Progenitor cell of endocrine pancreas (in vitro differentiated cells): ENCODE measurements at regions not wholly inside any gene's neighbourhood (a gene's known extent, or its start where the extent isn't known, plus 50 kb on each side); places are given as distances from the start of the nearest gene placed in this dataset.

Source experiments
- DNase-seq: peaks from one replicate; pipeline ENCODE4 v3.0.0; 2021; ENCODE audit warnings: low spot score; ENCODE audit not compliant: unreplicated experiment
- H3K27ac Mint-ChIP-seq: 2 replicates; pipeline ENCODE4 v1.8.0; 2021; ENCODE audit warnings: mild to moderate bottlenecking, moderate library complexity, mixed read lengths
- H3K27me3 Mint-ChIP-seq: 2 replicates; pipeline ENCODE4 v1.8.0; 2021; ENCODE audit warnings: mixed read lengths
- H3K36me3 Mint-ChIP-seq: 2 replicates; pipeline ENCODE4 v1.8.0; 2022; ENCODE audit warnings: mixed read lengths; ENCODE audit not compliant: insufficient read depth
- H3K4me1 Mint-ChIP-seq: 2 replicates; pipeline ENCODE4 v1.8.0; 2021; ENCODE audit warnings: low read depth, mixed read lengths
- H3K4me3 Mint-ChIP-seq: 2 replicates; pipeline ENCODE4 v1.8.0; 2021; ENCODE audit warnings: low read depth, mild to moderate bottlenecking, moderate library complexity, mixed read lengths
- H3K9me3 Mint-ChIP-seq: 2 replicates; pipeline ENCODE4 v1.8.0; 2021; ENCODE audit warnings: low read depth, mixed read lengths
- TF ChIP-seq, protein P1 (sequence below): fragments of 200-600 bp; sonication (generic); IDR thresholded peaks from one replicate; pipeline ENCODE4 v1.5.0; 2021; ENCODE audit warnings: antibody characterized with exemption, mild to moderate bottlenecking; ENCODE audit not compliant: unreplicated experiment

- Mint-ChIP-seq H3K27ac (peak overlapping the region; percentile 94), H3K9me3 (no peaks in the 10 kb centered on the region), H3K4me3 (no peak overlapping the region), H3K4me1 (peaks cover 22% of the 10 kb centered on the region), H3K27me3 (no peaks in the 10 kb centered on the region), H3K36me3 (no peaks in the 10 kb centered on the region)
- TF ChIP-seq, protein P1, sequence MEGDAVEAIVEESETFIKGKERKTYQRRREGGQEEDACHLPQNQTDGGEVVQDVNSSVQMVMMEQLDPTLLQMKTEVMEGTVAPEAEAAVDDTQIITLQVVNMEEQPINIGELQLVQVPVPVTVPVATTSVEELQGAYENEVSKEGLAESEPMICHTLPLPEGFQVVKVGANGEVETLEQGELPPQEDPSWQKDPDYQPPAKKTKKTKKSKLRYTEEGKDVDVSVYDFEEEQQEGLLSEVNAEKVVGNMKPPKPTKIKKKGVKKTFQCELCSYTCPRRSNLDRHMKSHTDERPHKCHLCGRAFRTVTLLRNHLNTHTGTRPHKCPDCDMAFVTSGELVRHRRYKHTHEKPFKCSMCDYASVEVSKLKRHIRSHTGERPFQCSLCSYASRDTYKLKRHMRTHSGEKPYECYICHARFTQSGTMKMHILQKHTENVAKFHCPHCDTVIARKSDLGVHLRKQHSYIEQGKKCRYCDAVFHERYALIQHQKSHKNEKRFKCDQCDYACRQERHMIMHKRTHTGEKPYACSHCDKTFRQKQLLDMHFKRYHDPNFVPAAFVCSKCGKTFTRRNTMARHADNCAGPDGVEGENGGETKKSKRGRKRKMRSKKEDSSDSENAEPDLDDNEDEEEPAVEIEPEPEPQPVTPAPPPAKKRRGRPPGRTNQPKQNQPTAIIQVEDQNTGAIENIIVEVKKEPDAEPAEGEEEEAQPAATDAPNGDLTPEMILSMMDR = no peak
- DNase-seq = peak; percentile 10
Observed at GRCh38 chr16:72371307-72372086, 199.5 kb upstream of the PMFBP1 start.

DNA sequence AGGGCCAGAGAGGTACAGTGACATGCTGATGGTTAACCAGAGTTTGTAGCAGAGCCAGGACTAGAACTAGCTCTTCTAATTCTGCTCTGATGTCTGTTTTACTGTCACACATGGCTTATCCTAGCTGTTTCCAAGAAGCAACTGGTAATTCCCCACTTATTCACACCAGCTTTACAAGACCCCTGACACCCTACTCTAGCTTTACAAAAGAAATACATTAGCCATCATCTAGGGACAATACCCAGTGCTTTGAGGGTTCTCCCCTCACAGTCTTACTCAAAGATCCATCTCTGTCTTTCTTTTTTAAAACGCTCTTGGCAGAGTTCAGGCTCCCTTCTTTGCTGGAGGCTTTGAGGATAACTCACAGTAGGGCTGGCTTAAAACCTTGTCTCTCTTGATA, 197.3 kb upstream of the PMFBP1 start:
- DNase-seq = no peak
- Mint-ChIP-seq H3K27ac (peak overlapping the region; percentile 12), H3K27me3 (no peaks in the 10 kb centered on the region), H3K4me1 (peaks cover 22% of the 10 kb centered on the region), H3K36me3 (peaks cover 3% of the 10 kb centered on the region), H3K9me3 (peaks cover 2% of the 10 kb centered on the region), H3K4me3 (no peak overlapping the region)
- TF ChIP-seq, protein P1 = no peak

GRCh38 chr16:72367851-72368250, 195.9 kb upstream of the PMFBP1 start:
- Mint-ChIP-seq H3K4me1 (peaks cover 25% of the 10 kb centered on the region), H3K27ac (no peak overlapping the region), H3K36me3 (peaks cover 3% of the 10 kb centered on the region), H3K4me3 (no peak overlapping the region), H3K27me3 (no peaks in the 10 kb centered on the region), H3K9me3 (peaks cover 2% of the 10 kb centered on the region)
- DNase-seq = no peak
- TF ChIP-seq, protein P1 = no peak

DNA sequence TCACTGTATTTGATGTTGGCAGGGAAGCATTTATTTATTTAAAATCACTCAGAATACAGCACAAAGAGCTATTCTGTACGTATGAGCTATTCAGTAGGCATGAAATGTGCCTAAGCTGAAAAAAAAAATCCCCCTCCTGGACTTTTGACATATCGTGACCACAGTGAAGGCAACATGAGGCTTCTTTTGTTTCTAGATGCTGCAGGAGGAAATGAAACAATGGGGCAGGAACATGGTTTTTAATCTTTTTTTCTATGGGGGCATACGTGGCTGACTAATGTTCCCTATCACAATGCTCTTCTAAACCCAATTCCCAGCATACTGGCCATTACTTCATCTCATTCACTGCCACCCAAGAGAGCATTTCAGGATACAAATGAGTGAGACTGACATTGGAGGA, 191.0 kb upstream of the PMFBP1 start:
- no peaks in the 10 kb centered on the region for H3K27me3 Mint-ChIP-seq

DNA sequence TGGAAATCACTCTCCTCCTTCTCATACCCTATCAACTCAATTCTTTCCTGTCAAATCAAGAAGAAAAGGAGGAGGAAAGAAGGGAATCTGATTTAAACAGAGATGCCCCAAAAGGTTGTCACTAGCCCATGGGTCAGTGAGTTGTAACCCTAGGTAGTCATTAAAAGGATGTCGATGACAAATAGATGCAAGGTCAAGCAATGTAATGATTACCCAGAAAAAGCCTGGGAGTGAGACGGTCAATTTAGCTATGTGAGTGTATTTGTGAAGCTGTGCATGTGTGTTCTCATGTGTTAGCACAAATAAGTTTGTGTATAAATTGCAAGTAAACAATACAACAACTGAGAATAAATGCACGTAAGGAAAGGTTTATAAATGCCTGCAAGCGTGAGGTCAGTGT, 190.5 kb upstream of the PMFBP1 start:
- H3K9me3 Mint-ChIP-seq = peaks cover 2% of the 10 kb centered on the region
- no peak overlapping the region for H3K27ac Mint-ChIP-seq
- no peaks in the 10 kb centered on the region for H3K27me3 Mint-ChIP-seq
- TF ChIP-seq, protein P1 = no peak
- peaks cover 3% of the 10 kb centered on the region for H3K36me3 Mint-ChIP-seq
- H3K4me3 Mint-ChIP-seq = no peak overlapping the region
- DNase-seq = no peak
- peaks cover 8% of the 10 kb centered on the region for H3K4me1 Mint-ChIP-seq

More for the DNA sequence above, 191.0 kb upstream of the PMFBP1 start:
- H3K4me1 Mint-ChIP-seq = peaks cover 8% of the 10 kb centered on the region
- no peak overlapping the region for H3K27ac Mint-ChIP-seq
- no peak overlapping the region for H3K4me3 Mint-ChIP-seq
- peaks cover 3% of the 10 kb centered on the region for H3K36me3 Mint-ChIP-seq
- H3K9me3 Mint-ChIP-seq = peaks cover 2% of the 10 kb centered on the region
- DNase-seq = no peak
- TF ChIP-seq, protein P1 = no peak
